HG02678 (cell line): ENCODE measurements at regions not wholly inside any gene's neighbourhood (a gene's known extent, or its start where the extent isn't known, plus 50 kb on each side); places are given as distances from the start of the nearest gene placed in this dataset.

Experiments
- ATAC-seq: cut with Tn5 transposase; IDR thresholded peaks from one replicate; pipeline ENCODE4 v1.9.1; 2021; ENCODE audit warnings: mild to moderate bottlenecking, moderate library complexity; ENCODE audit not compliant: unreplicated experiment

DNA sequence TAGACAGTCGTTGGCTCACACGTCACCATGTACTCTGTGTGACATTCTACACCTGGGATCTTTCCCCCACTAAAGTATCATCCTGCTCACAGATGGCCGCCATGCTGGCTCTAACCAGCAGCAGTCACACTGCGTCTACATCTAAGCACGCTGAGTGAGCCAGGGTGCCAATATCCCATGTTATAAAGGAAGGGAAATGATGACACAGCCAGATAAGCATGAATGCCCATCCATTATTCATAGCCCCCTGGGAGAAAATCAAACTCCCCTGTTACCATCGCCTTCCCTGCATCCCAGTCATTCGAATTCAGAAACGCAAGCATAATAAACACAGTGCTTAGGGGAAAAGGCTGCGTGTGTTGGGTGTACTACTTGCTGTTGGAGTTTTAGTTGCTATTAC is 698.2 kb upstream of the AUTS2 start:
- ATAC-seq = no peak

DNA sequence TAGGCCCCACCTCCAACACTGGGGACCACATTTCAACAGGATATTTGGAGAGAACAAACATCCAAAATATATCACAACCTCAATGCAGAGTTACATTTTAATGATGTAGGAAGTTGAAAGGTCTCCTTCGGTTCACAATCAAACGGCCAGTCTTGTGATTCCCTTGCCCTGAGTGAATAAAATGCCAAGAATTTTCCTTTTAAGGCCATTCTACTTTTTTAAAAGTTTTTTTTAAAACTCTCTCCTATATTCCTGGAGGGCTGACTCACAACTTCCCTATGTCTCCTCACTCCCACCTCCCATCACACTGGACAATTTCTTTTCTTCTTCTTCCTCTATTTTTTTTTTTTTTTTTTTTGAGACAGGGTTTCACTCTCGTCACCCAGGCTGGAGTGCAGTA is 693.6 kb upstream of the AUTS2 start:
- ATAC-seq = no peak

DNA sequence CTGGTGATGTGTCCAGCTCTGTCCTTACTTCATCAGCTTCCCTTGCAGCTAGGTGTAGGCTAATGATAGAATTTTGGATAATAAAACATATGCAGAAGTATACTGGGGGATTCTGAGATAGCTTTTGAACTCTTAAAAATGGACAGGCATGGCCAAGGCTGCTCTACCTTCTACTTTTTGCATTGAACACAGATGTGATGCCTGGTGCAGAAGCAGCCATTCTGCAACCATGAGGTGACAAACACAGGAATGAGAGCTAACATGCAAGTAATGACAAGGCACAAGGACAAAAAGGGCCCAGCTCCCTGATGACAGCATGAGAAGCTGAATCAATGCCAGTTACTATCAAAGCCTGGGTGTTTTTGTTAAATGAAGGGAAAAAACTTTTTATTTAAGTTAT is 686.5 kb upstream of the AUTS2 start:
- ATAC-seq = no peak

DNA sequence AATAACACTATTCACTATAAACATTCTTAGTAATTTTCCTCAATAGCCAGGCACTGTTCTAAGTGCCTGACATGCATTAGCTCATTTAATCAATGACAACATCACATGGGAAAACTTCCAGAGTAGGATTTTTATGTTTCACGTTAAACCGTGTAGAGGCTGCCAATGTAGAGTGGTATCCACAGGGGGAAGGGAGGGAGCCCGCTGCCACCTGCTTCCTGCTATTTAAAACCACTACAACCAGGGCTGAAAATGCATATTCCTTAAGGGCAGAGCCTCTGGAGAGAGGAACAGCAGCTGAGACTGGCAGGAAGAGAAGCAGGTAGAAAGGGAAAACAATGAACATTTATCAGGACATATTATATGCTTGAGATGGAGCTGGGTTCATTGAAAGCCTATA is 684.3 kb upstream of the AUTS2 start:
- ATAC-seq = no peak

DNA sequence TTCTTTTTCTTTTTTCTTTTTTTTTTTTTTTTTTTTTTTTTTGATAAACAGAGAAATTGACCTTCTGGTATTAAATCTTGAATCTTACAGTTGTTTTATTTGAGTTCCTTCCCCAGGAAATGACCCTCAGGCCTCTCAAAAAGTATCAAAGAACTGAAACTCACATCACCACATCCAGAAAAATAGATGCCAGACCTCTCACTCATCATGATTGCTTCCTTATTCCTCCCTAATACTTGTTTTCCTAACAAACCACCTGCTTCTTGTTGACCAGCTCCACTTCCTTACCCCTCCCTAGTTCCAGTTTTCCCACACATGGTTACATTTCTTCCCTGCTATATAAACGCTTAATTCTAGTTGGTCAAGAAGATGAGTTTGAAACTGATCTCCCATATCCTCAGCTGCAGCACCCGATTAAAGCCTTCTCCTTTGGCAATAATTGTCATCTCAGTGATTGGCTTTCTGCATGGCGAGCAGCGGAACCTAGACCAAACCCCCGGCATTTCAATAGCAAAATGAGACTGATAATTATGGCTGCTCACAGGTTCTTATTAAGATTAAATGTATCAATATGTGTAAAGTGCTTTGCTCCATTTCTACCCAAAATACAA is 681.1 kb upstream of the AUTS2 start:
- ATAC-seq = no peak

DNA sequence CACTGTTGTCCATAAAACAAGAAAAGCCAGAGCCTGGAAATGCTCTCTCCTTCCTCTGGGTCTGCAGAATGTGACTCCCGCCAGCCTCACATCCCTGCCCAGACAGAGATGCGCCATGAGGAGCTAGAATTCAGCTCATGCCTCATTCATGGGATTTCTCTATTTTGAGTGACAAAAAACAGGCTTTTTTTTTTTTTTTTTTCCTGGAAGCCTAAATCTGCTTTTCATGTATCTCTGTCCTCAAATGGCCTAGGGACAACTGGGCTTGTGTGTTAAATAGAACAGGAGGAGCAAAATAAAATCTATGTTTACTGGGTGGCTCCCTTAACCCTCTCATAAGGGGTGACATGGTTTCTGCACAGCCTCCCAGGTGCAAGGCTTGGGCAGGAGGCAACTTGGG is 679.7 kb upstream of the AUTS2 start:
- ATAC-seq = no peak

DNA sequence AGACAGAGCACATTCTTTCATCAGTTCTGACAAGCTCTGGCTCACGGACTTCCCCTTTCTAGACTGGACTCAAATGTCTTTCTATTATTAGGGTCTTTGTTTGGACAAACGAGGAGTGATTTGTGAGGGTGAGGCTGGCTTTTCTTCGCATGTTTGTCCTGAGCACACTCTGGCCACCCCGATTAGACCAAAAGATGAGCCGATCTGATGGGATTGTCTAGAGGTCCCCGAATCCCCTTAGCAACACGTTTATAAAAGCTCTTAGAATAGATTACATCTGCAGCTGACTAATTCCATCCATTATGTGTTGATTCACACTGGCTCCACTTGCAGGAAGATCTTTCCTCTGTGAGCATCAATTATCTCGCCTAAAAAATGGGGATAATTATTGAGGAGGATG is 675.4 kb upstream of the AUTS2 start:
- ATAC-seq = no peak

DNA sequence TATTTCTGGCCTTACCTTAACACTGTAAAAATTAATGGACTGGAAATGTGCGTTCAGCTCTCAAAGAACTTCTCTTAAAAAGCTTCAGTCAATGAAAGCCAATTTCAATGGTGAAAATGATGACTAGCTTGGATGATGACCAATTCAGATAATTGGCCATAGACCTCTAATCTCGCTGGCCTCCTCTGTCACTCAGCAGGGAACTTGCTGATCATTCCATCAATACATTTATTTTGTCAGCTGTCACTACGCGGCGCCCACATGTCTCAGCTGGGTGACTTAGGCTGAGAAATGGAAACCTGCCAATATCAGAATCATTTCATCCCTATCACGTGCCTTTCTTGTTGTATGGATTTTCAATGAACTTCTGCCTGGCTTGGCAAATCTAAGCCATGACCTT is 673.0 kb upstream of the AUTS2 start:
- no peak for ATAC-seq

DNA sequence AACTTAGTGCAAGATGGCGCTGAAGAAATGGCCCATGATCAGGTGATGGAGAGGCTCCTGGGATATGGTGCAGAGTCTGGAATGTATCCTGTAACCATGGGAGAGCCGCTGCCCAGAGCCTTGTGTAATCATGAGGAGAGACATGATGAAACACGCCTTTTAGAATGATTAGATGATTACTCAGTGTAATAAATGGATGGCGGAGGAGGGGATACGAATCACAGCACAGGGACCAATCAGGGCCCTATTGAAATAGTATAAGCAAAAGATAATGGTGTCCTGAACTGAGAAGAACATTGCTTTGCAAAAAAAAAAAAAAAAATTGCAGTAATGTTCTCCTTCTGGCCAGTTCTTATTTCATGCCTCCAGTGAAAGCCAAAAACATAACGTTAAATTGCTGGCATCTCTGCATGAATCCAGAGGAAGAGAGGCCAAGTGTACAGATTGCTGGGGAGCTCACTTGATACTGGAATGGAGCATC is 668.5 kb upstream of the AUTS2 start:
- no peak for ATAC-seq

DNA sequence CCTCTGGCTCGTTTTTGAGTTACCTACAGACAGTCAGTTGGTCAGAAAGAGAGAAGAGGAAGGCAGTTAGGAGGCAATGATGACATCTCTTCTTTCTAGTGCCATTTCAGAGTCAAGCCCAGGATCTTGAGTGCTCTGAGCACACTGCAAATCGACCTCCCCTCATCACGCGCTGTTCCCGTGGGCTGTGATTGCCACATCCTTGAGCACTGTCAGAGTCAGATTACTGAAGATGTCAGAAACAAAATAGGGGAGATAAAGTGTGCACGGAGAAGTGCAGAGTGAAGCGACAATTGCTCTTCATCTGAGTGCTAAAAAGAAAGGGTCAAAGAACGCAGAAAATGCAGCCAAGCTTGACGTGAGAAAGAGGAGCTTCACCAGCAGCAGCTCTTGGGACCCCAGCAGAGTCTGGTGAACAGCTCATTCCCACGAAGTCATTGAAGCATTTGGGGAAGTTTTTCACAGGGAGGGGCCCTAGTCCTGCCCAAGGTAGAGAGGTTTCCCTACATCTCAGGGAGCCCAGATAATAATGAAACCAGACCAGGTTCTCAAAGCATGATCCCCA is 661.7 kb upstream of the AUTS2 start:
- no peak for ATAC-seq

DNA sequence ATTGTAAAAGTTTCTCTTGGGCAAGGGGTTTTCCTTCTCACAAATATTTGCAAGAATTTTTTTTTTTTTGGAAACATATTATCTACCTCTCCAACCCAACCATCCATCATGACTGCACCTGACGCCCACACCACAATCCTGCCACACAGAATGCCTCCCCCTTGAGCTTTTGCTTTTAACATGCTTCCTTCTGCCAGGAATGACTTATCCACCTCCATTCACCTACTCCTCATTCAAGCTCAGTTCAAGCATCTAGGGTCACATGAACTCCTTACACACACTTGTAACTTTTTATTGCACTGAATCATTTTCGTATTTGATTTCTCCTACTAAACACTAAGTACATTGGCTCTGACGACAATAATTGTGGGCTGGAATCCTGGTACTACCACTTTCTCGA is 660.1 kb upstream of the AUTS2 start:
- no peak for ATAC-seq

DNA sequence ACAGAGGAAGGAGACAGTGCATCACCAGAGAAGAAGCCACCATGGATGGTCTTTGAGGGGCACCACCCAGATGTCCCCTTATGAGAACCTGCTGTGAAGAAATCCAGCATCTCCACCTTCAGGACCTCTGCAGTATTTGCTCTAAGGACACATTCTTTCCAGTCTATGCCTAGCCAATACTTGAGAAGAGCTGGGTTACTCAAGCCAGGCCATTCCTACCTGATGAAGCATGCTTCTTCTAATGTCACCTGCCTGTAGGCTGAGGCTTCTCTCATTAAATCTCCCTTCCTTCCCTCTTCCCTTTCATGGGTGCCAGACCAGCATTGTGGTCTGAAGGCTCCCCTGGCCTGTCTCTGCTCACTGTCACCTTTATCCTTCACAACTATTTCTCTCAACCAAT is 654.5 kb upstream of the AUTS2 start:
- no peak for ATAC-seq

DNA sequence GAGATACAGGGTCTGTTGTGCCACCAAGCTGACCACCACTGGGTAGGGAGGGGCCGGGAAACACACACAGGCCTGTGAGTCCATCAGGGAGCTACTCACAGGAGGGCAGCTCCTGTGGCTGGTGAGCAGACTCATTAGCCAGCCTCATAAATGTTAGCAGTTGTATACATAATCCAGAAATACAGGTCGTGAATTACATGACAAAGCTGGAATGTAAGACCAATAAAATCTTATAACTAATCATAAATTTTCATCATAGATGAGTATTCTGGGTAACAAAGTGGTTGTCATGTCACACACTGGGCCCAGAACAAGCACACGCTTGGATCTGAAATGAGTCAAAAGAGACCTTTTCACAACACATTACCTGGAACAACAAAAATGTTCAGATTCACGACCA is 642.6 kb upstream of the AUTS2 start:
- ATAC-seq = no peak

DNA sequence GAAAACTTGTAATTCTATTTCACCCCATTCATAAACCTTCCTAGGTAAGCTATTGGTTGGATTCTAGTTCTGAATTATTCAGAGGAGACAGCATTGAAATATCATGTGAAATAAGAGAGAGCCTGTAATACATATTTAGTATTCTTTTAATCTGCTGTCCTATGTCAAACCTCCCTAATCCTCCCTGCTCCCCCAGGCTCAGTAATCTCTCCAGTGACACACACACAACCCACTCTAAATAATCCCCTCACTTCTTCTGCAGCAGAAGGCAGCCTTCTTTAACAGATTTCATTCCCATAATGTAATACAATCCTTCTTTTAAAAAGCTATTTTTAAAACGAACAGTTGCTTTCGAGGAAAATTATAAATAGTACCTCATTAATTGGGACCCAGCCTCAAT is 639.7 kb upstream of the AUTS2 start:
- ATAC-seq = no peak

DNA sequence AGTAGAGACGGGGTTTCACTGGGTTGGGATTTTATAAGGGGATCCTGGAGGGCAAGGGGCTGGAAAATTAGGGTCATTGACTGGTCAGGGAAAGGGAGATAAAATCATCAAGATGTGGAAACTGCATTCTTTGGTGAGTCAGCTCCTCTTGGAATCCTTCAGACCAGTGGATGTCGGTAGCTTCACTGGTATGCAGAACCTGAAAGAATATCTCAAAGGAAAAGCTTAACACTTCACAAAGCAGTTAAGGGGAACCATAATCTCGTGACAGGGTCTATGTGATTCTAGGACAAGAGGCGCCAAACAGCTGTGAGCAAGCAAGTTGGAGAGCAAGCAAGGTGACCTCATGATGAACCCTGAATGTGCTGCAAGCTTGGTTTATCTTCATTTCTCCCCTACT is 634.7 kb upstream of the AUTS2 start:
- no peak for ATAC-seq

DNA sequence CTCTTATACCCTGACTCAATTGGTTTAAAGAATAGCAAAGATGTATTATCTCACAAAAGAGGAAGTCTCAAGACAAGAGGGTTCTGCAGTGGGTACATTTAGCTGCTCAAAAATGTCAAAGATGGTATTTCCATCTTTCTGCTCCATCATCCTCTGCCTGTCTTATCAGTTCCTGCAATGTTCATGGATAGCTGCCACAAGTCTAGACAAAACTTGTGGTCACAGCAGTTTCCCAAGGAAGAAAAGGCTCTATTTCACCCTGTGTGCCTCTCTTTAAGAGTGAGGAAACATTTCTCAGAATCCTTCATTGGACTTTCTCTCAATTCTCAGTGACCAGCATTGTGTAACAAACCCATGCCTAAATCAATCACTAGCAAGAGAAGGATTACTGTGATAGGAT is 634.2 kb upstream of the AUTS2 start:
- ATAC-seq = no peak

DNA sequence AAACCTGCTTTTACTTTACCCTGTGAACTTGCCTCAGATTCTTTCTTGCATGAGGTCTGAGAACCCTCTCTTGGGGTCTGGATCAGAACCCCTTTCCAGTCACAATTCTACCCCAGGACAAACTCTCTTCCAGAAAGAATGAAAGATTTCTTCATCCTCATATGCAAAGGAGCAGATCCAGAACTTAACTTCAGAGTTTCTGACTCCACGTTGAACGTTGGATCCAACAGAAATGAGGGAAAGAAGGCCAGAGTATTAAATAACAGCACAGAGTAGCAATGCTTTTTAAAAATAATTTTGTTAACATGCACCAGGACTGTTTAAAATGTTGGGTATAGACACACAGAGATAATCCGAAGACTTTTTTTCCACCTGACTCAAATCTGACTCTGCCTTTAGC is 632.9 kb upstream of the AUTS2 start:
- no peak for ATAC-seq

DNA sequence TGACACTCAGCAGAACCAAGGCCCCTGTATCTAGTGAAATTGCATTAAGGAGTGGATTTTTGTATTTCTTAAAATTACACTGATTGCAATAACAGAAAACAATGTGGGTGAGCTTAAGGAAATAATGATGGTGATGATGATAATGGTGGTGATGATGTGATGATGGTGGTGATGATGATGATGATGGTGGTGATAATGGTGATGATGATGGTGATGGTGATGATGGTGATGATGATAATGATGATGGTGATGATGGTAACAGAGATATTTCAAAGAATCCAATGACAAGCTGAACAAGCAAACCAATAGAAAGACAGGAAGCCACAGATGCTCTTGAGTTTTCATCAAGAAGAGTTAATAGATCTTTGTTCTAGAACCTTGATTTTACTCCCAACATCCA is 630.7 kb upstream of the AUTS2 start:
- no peak for ATAC-seq

DNA sequence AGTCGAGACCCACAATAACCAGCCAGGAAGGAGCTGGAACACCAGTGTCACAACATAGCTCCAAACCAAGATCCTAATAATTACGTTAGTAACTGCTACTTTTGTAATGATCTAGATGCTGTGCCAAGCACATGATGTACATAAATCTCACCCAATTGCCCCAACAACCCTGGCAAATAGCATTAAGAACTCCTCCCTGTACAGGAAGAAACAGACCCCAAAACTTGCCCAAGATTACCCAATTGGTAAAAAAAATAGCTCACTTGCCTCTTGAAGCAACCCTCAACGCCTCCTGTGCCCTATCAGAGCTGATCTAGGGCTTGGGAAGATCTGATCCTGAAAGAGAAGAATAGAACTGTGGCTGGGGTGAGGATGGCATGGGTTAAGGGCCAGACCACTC is 628.7 kb upstream of the AUTS2 start:
- no peak for ATAC-seq

DNA sequence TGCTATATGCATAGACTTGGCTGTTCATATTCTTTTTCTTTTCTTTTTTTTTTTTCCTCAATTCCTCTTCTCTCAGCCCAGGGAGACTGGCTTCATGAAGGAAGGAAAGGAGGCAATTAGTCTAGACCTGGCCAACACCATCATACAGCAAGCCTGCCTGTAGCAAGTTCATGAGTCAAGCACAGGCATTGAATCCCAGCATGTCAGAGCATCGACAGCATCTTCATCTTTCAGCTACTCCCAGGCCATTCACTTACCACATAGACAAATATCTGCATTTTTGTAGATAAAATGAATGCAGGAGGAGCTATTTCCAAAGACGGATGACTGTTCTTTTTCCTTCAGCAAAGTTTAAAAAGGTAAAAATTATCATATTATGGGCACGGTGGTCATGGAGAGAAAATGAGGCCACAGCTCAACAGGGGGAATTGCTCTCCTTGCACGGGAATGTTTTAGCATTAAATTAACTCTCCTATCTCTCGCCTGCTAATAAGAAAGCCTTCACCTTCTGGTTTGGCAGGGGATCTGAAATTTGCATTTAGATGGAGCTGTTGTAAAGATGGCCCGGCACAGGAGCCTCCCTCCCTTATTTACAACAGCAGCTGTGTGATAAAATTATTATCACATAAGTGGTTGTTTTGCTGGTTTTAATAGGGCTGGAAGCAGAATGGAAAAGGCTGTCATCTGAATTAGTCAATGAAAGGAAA is 626.5 kb upstream of the AUTS2 start:
- no peak for ATAC-seq

DNA sequence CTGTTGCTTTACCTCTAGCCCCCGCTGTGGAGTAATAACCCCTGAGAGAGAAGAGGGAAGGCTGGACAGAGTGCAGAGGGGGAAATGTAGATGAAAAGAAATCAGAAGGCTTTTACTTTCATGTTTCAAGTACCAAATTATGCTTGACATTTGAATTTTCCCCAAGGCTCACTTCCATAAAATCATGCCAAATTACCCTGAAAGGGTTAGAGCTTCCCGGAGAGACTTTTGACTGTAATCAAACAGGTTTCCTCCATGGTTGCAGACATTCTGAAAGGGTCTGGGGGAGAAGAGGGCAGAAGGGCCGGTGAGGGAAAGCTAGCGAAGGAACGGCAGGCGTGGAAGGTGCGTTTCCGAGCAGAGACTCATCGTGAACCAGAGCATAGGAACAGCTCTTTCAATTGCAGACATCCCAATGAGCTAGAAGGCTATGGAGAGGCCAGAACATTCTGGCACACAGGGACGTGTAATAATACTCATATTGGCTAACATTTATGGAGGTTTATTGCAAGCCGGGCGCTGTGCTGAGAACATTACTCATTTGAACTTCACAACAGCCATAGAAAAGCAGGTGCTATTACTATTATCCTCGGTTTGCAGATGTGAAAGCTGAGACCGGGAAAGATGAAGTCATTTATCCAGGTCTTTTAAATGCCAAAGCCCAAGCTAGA is 620.8 kb upstream of the AUTS2 start:
- ATAC-seq = no peak

DNA sequence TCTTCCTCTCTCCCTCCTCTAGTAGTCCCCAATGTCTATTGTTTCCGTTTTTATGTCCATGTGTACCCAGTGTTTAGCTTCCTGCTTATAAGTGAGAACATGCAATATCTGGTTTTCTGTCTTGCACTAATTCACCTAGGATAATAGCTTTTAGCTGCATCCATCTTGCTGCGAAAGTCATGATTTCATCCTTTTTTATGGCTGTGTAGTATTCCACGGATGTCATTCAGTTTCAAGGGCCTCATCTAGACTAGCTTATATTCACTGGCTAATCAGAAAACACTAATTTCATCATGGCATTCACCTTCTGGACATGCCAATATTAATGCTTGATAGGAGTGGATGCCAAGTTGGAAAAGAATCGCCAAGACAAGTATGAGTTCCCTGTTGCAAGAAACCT is 619.6 kb upstream of the AUTS2 start:
- ATAC-seq = no peak
